H54 (cell line): ENCODE measurements at regions not wholly inside any gene's neighbourhood (a gene's known extent, or its start where the extent isn't known, plus 50 kb on each side); places are given as distances from the start of the nearest gene placed in this dataset.

Source experiments
- DNase-seq: peaks from one replicate; pipeline ENCODE4 v3.0.0; 2011; ENCODE audit warnings: low spot score, mixed read lengths; ENCODE audit not compliant: insufficient read length
- FAIRE-seq: peaks from 3 replicates; lab custom pipeline; 2011; peaks lifted over from hg19 to GRCh38; lab: Jason Lieb, UNC
- POLR2A ChIP-seq: IDR thresholded peaks from 2 replicates; pipeline ENCODE4 v1.6.1; 2011; ENCODE audit warnings: low read depth, mild to moderate bottlenecking, low read length

- FAIRE-seq: no peak
- TF ChIP-seq POLR2A: no peak
Measured at GRCh38 chr12:65534238-65534841, 255.9 kb downstream of the MSRB3 start.

GRCh38 chr12:65535946-65536345 is 257.5 kb downstream of the MSRB3 start:
- DNase-seq (no peak), FAIRE-seq (no peak)
- no peak for TF ChIP-seq POLR2A

More at GRCh38 chr12:65534238-65534841, 255.9 kb downstream of the MSRB3 start:
- DNase-seq: no peak

GRCh38 chr12:65536351-65536750 is 257.9 kb downstream of the MSRB3 start:
- TF ChIP-seq POLR2A: no peak
- DNase-seq: no peak
- FAIRE-seq: no peak

- TF ChIP-seq POLR2A: no peak
- FAIRE-seq (peak; percentile 97), DNase-seq (peak; percentile 46)
Measured at GRCh38 chr12:65536876-65537681, 258.6 kb downstream of the MSRB3 start.

- no peak for DNase-seq
- TF ChIP-seq POLR2A: no peak
- no peak for FAIRE-seq
Measured at GRCh38 chr12:65537978-65538377, 259.5 kb downstream of the MSRB3 start.

- no peak for FAIRE-seq
- no peak for TF ChIP-seq POLR2A
- DNase-seq: no peak
Measured at GRCh38 chr12:65539023-65539422, 260.5 kb downstream of the MSRB3 start.

GRCh38 chr12:65540140-65540539 is 261.7 kb downstream of the MSRB3 start:
- TF ChIP-seq POLR2A: no peak
- DNase-seq (no peak), FAIRE-seq (no peak)

- no peak for TF ChIP-seq POLR2A
Measured at GRCh38 chr12:65546528-65546927, 268.0 kb downstream of the MSRB3 start.

GRCh38 chr12:65556676-65557437 is 267.4 kb upstream of the HMGA2 start:
- TF ChIP-seq POLR2A: no peak
- DNase-seq: peak; percentile 41
- FAIRE-seq: peak; percentile 84

More at GRCh38 chr12:65546528-65546927, 268.0 kb downstream of the MSRB3 start:
- DNase-seq (no peak), FAIRE-seq (no peak)

GRCh38 chr12:65557438-65558181 is 266.7 kb upstream of the HMGA2 start:
- DNase-seq: no peak
- TF ChIP-seq POLR2A: no peak
- FAIRE-seq: no peak

- no peak for FAIRE-seq
- no peak for DNase-seq
- no peak for TF ChIP-seq POLR2A
Measured at GRCh38 chr12:65560286-65560685, 264.0 kb upstream of the HMGA2 start.

GRCh38 chr12:65561798-65562382 is 262.4 kb upstream of the HMGA2 start:
- no peak for TF ChIP-seq POLR2A
- FAIRE-seq (peak; percentile 69), DNase-seq (no peak)
